Epithelial cell of esophagus (primary cell): ENCODE measurements at regions not wholly inside any gene's neighbourhood (a gene's known extent, or its start where the extent isn't known, plus 50 kb on each side); places are given as distances from the start of the nearest gene placed in this dataset.

Source experiments
- DNase-seq: peaks from one replicate; pipeline ENCODE4 v3.0.0; 2010; ENCODE audit warnings: low read depth
- H3K4me3 ChIP-seq: 2 replicates; pipeline ENCODE4 v1.5.1; 2011; ENCODE audit warnings: mild to moderate bottlenecking, low read length, control low read depth
- TF ChIP-seq, protein P1 (sequence below): IDR thresholded peaks from 2 replicates; pipeline ENCODE4 v1.5.1; 2011; ENCODE audit warnings: low read depth, mild to moderate bottlenecking, low read length, control low read depth, inconsistent platforms; ENCODE audit not compliant: insufficient read depth; ENCODE audit errors: missing control alignments

DNA sequence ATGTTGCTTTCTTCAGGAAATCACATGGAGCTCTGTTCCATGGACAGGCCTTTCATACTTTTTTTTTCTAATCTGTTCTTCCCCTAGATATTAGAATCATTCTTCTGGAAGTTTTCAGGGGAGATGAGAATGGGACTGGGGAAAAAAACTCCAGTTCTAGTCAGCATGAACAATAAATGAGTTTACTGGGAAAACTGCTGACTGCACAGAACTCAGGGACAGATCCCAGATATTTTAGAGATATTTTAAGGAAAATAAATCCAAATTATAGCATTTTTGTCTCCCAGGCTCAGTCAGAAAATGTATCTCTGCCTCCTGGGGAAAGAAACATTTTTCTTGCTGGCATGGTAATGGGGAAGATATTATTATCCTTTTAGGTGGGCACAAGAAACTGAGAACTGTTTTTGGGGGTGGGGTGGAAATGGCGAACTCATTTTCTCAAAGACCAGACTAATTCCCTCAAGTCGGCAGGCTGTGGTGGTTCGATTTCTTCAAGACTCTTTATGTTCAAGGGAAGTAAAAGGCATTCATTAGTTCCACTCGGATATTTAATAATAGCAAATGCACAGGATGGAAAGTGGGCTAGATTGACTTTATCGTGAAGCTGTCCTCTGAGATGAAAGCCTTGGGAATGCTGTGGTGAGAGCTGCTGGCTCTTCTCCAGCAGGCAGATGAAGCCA lies 157.5 kb downstream of the ADRA2A start:
- no peak for DNase-seq
- H3K4me3 ChIP-seq, result no peak overlapping the region
- TF ChIP-seq, protein P1, sequence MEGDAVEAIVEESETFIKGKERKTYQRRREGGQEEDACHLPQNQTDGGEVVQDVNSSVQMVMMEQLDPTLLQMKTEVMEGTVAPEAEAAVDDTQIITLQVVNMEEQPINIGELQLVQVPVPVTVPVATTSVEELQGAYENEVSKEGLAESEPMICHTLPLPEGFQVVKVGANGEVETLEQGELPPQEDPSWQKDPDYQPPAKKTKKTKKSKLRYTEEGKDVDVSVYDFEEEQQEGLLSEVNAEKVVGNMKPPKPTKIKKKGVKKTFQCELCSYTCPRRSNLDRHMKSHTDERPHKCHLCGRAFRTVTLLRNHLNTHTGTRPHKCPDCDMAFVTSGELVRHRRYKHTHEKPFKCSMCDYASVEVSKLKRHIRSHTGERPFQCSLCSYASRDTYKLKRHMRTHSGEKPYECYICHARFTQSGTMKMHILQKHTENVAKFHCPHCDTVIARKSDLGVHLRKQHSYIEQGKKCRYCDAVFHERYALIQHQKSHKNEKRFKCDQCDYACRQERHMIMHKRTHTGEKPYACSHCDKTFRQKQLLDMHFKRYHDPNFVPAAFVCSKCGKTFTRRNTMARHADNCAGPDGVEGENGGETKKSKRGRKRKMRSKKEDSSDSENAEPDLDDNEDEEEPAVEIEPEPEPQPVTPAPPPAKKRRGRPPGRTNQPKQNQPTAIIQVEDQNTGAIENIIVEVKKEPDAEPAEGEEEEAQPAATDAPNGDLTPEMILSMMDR, result no peak

DNA sequence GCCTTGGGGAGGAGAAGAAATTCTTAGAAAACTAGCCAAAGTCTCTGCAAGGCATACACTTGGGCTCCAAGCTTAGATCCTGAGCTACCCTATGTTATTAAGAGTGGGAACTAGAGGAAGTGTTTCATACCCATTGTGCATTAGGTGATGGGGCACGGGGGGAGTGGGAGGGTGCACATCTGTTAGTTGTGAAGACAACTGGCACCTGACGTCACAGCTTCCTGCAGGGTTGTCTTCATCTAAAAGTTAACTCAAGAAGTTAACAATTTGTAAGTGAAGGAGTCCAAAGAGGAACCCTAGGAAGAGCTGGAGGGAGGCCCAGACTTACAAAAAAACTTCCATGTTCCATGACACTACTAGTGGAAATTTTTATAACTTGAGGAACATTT lies 158.1 kb downstream of the ADRA2A start:
- TF ChIP-seq, protein P1, result no peak
- no peak for DNase-seq
- H3K4me3 ChIP-seq, result no peak overlapping the region

DNA sequence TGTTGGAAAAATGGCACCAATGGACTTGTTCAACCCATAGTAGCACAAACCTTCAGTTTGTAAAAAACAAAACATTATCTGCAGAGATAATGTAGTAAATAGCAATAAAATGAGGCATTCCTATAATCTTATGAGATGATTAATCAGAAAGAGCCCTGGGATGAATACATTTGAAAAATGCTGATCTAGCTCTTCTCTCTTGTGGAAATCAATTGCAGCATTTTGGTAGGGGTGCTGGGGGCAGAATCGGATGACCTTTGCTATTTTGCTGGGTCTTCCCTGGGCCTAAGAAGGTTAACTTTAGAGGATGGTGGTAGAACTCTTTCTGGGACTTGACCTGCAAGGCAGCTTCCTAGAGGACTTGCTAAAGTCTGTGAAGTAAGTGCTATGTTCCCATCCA lies 163.5 kb downstream of the ADRA2A start:
- TF ChIP-seq, protein P1, result no peak
- no peak overlapping the region for H3K4me3 ChIP-seq
- DNase-seq, result no peak

DNA sequence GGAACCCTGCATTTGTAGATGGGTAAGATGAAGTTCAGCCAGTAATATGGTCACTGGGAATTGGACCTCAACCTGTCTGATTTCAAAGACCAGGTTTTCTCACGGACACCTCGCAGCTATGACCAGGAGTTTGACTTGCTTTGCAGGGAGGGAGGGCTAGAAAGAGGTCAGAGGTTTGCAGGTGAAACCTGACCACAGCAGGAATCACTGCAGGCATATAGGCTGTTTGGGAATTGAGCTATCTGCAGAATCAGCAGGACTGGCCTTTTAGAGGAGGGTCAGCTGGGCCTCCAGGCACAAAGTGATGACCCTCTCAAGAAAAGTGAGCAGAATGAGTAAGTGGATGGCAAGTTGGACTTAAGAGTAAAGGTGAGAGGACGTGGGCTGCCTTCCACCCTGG lies 166.3 kb downstream of the ADRA2A start:
- no peak overlapping the region for H3K4me3 ChIP-seq
- TF ChIP-seq, protein P1, result no peak
- DNase-seq, result no peak

DNA sequence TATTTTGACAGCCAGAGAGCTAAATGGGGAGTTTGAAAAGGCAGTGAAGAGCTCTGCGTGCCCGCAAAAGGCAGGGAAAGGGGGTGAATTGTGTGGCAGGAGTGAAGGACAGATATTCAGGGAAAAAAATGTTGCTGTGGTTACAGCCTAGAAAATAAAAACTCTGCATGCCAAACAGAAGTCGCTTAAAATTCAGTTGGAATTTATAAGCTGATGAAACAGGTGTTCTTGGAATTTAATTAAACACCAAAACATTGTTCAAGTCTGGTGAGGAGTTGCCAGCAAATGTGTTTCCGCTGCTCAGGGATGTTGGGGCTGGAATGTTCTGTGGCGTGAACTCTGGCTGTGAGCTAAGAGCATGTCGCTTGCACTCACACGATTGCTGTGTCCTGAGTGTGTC lies 169.3 kb downstream of the ADRA2A start:
- TF ChIP-seq, protein P1, result no peak
- no peak for DNase-seq
- no peak overlapping the region for H3K4me3 ChIP-seq

DNA sequence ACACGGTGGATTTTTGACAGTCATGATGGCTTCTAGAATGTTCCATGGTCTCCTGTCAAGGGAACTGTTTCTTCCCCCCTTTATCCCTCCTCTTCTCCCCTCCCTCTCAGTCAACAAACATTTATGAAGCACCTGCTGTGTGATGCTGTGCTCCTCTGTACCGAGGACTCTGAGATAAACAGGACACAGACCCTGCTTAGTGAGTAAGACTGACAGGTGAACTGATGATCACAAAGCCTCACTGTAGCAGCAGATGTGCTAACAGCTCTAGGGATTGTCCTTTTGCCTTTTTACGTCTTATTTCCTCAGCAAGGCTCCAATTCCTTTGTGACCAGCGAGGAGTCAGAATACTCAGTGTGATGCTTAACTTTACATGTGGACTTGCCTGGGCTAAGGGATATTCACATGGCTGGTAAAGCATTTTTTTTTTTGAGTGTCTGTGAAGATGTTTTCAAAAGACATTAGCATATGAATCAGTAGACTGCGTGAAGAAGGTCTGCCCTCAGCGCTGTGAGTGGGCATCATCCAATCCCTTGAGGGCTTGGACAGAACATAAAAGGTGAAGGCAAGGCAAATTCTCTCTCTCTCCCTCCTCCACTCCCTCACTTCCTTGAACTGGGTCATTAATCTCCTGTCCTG lies 170.1 kb downstream of the ADRA2A start:
- TF ChIP-seq, protein P1, result no peak
- no peak overlapping the region for H3K4me3 ChIP-seq
- DNase-seq, result no peak
